ENCODE measurements at regions not wholly inside any gene's neighbourhood (a gene's known extent, or its start where the extent isn't known, plus 50 kb on each side); places are given as distances from the start of the nearest gene placed in this dataset.

DNA sequence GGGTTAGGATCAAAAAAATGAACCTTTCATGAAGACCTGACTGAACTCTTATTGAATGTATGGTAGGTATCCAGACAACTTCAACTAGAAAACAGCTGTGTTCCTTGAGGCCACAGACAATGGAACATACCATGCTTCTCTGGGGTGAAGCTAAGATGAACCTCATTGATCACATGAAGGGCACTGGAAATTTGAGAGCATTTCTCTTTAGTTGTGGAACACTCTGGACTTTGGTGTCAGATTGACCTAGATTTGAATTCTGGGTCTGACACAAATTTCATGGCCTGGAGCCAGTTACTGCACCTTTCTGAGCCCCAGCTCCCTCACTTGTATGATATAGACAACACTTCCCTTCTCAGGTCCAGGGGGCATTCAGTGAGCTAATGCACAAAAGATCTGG lies 411.2 kb upstream of the ID2 start:
- no peak for DNase-seq (ENCODE audit: low spot score)
- H3K27me3 ChIP-seq (replicated peaks; ENCODE audit: insufficient read depth, low read depth, low read length, poor library complexity) = no peaks in the 10 kb centered on the region
- intact Hi-C loops (cut with micrococcal nuclease; ENCODE audit: unreplicated experiment) = no loop called here
- no peak overlapping the region for H3K4me3 ChIP-seq (ENCODE audit: low read depth, low read length, poor library complexity, severe bottlenecking)
- H3K36me3 ChIP-seq (ENCODE audit: insufficient read depth, low read length, poor library complexity, severe bottlenecking) = no peaks in the 10 kb centered on the region
- CTCF ChIA-PET = no interaction called here
- no peak overlapping the region for H3K27ac ChIP-seq (ENCODE audit: low read depth, low read length, poor library complexity, severe bottlenecking)
- no TSS peak for BruUV-seq (replicated peaks)
- TF ChIP-seq, protein P1, sequence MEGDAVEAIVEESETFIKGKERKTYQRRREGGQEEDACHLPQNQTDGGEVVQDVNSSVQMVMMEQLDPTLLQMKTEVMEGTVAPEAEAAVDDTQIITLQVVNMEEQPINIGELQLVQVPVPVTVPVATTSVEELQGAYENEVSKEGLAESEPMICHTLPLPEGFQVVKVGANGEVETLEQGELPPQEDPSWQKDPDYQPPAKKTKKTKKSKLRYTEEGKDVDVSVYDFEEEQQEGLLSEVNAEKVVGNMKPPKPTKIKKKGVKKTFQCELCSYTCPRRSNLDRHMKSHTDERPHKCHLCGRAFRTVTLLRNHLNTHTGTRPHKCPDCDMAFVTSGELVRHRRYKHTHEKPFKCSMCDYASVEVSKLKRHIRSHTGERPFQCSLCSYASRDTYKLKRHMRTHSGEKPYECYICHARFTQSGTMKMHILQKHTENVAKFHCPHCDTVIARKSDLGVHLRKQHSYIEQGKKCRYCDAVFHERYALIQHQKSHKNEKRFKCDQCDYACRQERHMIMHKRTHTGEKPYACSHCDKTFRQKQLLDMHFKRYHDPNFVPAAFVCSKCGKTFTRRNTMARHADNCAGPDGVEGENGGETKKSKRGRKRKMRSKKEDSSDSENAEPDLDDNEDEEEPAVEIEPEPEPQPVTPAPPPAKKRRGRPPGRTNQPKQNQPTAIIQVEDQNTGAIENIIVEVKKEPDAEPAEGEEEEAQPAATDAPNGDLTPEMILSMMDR (conservative IDR thresholded peaks at IDR 0.05; ENCODE audit: low read depth, low read length) = no peak
- no peak for TF ChIP-seq EZH2 (IDR thresholded peaks at IDR 0.05; ENCODE audit: borderline replicate concordance, low read depth, low read length, poor library complexity, severe bottlenecking)
- H3K4me1 ChIP-seq (ENCODE audit: insufficient read depth, low read length, poor library complexity, severe bottlenecking) = no peaks in the 10 kb centered on the region
- no peaks in the 10 kb centered on the region for H3K9me3 ChIP-seq (ENCODE audit: low read depth, low read length, poor library complexity, severe bottlenecking)
- POLR2A ChIA-PET (ENCODE audit: low non-redundant PET) = no interaction called here

DNA sequence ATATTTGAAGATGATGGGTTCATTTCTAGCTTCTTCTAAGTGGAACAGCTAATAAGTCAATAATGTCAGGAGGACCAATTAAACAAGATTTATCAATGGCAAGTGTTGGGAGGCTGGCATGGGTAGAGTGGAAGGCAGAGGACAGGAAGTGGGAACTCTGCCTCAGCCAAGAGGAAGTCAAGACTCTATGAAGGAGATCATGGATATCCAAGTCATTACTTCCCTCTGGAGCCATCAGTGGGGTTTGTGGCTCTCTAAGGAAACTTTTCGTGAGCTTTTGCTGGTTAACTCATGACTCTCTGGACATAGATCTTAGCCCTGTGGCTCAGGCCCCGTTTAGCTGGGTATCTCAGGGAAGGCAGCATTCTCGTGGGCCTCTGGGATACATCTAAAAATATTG lies 410.4 kb upstream of the ID2 start:
- Histone ChIP-seq H3K27ac (ENCODE audit: low read depth, low read length, poor library complexity, severe bottlenecking) (no peak overlapping the region), H3K9me3 (ENCODE audit: low read depth, low read length, poor library complexity, severe bottlenecking) (no peaks in the 10 kb centered on the region), H3K36me3 (ENCODE audit: insufficient read depth, low read length, poor library complexity, severe bottlenecking) (no peaks in the 10 kb centered on the region), H3K4me3 (ENCODE audit: low read depth, low read length, poor library complexity, severe bottlenecking) (no peak overlapping the region), H3K4me1 (ENCODE audit: insufficient read depth, low read length, poor library complexity, severe bottlenecking) (no peaks in the 10 kb centered on the region), H3K27me3 (replicated peaks; ENCODE audit: insufficient read depth, low read depth, low read length, poor library complexity) (no peaks in the 10 kb centered on the region)
- intact Hi-C loops (cut with micrococcal nuclease; ENCODE audit: unreplicated experiment) = no loop called here
- TF ChIP-seq, protein P1 (conservative IDR thresholded peaks at IDR 0.05; ENCODE audit: low read depth, low read length) = no peak
- TF ChIP-seq EZH2 (IDR thresholded peaks at IDR 0.05; ENCODE audit: borderline replicate concordance, low read depth, low read length, poor library complexity, severe bottlenecking) = no peak
- BruUV-seq (replicated peaks) = no TSS peak
- CTCF ChIA-PET = no interaction called here
- POLR2A ChIA-PET (ENCODE audit: low non-redundant PET) = no interaction called here
- DNase-seq (ENCODE audit: low spot score) = no peak

DNA sequence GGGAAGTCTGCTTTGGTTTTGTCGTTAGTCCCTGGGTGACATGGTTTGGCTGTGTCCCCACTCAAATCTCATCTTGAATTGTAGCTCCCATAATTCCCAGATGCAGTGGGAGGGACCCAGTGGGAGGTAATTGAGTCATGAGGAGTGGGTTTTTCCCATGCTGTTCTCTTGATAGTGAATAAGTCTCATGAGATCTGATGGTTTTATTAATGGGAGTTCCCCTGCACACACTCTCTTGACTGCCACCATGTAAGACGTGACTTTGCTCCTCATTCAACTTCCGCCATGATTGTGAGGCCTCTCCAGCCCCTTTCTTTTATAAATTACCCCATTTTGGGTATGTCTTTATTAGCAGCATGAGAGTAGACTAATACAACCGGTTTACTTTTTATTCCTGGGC lies 405.8 kb upstream of the ID2 start:
- BruUV-seq (replicated peaks) = no TSS peak
- ChIA-PET CTCF (no interaction called here), POLR2A (ENCODE audit: low non-redundant PET) (no interaction called here)
- intact Hi-C loops (cut with micrococcal nuclease; ENCODE audit: unreplicated experiment) = no loop called here
- Histone ChIP-seq H3K9me3 (ENCODE audit: low read depth, low read length, poor library complexity, severe bottlenecking) (no peaks in the 10 kb centered on the region), H3K4me1 (ENCODE audit: insufficient read depth, low read length, poor library complexity, severe bottlenecking) (no peaks in the 10 kb centered on the region), H3K27me3 (replicated peaks; ENCODE audit: insufficient read depth, low read depth, low read length, poor library complexity) (no peaks in the 10 kb centered on the region), H3K4me3 (ENCODE audit: low read depth, low read length, poor library complexity, severe bottlenecking) (no peak overlapping the region), H3K27ac (ENCODE audit: low read depth, low read length, poor library complexity, severe bottlenecking) (no peak overlapping the region), H3K36me3 (ENCODE audit: insufficient read depth, low read length, poor library complexity, severe bottlenecking) (no peaks in the 10 kb centered on the region)
- TF ChIP-seq, protein P1 (conservative IDR thresholded peaks at IDR 0.05; ENCODE audit: low read depth, low read length) = no peak
- no peak for TF ChIP-seq EZH2 (IDR thresholded peaks at IDR 0.05; ENCODE audit: borderline replicate concordance, low read depth, low read length, poor library complexity, severe bottlenecking)
- DNase-seq (ENCODE audit: low spot score) = no peak
